SHP77 (cell line): ENCODE measurements at regions not wholly inside any gene's neighbourhood (a gene's known extent, or its start where the extent isn't known, plus 50 kb on each side); places are given as distances from the start of the nearest gene placed in this dataset.

ENCODE experiments used
- DNase-seq, 2 experiments: peaks; one replicate each; lab custom pipeline; 2025; lab: John Stamatoyannopoulos, UW

DNA sequence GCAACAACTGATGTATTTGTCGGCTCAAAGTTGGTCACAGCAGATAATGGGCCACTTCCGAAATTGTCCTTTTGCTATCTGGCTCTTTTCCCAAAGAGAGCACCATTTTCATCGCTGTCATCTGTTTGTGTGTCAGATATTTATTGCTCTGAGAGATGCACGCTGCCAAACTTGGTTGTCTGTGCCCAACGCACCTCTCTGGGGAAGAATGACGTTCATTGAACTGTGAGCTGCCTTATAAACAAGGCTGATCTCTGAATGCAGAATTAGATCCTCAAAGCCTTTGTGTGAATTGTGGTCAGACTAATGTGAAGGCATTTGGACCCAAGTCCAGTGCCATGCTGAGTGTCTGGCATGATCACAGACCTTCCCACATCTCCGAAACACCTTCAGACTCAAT, 174.7 kb upstream of the LYZL1 start:
- no peak for DNase-seq

DNA sequence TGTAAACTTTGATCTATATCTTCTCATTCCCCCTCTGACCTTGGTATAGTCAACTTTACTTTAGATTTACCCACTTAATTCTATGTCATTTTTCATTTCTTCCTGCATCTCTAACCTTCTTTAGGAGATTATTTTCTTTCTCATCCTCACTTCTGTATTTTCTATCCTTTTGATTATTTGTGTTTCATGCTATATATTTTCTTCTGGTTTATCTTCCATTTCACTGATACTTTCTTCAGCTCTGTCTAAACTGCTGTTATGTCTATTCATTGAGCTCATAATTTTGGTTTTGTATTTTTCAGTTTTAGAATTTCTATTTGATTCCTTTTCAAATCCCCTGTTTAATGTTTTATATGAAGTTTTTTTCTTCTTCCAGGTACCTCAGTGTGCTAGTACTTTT, 171.1 kb upstream of the LYZL1 start:
- DNase-seq, result no peak

DNA sequence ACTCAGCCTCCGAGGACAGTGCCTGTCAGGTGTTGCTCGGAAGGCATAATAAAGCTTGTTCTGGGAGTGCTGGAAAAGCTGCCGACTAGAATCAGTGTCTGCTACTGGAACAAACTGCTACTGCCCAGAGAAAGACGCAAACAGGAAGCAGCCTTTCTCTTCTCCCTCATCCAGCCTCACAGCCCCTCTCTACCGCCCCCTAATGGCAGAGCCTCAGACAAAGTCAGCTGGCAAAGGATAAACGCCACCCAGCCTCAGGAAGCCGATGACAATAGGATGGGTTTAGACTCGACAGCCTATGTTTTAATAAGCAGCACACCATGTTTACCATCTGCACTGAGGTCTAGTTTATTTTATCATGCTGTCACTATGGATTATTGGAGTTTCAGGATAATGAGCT, 169.5 kb upstream of the LYZL1 start:
- DNase-seq, result peak; percentile 42 to 53

DNA sequence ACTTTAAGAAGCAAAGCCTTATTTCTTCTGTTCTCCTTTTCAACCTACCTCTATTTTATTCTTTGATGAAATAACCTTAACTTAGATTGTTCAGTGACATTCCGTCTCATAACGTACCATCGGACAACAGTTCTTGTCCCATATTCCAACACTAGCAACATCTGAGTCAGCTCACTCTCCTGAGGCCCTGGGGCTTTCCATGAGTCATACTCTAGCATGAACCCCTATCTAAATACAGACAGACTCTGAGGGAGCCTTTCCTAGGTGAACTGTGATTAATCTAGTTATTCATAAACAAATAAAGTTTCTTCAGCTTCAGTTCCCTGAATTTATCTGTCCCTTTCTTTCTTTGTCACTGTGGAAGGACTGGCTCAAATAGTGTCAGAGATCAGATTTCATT, 168.7 kb upstream of the LYZL1 start:
- DNase-seq, result no peak

DNA sequence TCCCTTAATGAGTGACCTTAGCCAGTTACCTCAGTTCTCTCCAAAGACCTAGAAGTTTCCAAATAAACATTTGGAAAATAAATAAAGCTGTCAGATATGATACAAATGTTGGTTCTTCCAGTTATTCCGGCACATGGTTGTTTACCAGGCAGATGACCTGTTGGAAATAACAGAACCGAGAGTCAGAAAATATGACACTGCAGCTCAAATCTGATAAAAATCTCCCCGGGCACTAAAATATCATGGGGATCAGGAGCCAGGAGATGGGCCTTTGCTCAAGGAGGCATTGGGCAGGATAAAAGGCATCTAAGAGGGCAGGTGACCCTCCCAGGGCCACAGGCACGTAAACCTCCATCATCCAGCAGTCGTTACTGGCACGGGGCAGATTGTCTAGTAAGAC, 164.0 kb upstream of the LYZL1 start:
- no peak for DNase-seq

DNA sequence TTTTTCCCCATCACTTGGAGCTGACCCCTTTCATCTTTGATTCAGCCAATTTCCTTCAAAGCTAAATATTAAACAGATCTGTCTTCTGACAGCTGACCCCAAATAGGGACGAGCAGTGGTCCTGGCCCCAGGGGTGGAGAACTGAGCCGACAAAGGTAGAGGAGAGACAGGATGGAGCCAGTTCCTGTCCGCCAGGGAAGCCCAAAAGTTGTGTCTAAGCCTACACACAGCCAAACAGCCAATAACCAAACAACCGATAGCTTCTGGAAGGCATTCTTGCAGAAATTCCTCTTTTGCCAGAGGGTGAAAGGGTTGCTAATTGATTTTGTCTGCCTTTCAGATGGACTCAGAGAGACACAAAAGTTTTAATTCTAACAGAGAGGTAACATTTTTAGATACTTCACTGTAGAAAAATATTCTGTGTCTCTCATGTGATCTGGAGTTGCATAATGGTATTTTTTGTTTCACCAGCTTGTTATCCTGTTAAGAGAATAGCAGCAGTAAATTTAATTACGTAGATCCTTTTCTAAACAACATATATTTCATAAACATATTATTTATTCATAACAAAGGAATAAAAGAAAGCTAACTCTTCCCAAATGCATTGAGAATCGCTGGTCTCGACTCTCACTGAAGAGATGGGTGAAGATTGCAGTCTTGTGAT, 161.7 kb upstream of the LYZL1 start:
- no peak for DNase-seq

DNA sequence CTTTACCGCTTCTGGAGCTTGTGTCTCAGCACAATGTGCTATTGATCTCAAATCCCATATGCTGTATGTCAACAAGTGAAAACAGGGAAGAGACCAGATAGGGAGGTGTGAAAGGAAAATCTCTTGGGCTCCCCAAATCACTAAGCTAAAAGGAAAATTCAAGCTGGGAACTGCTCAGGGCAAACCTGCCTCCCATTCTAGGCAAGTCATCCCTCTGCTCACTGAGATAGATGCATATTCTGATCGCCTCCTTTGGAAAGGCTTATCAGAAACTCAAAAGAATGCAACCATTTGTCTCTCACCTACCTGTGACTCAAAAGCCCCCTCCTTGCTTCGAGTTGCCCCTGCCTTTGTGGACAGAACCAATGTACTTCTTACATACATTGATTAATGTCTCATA, 161.1 kb upstream of the LYZL1 start:
- DNase-seq, result no peak

DNA sequence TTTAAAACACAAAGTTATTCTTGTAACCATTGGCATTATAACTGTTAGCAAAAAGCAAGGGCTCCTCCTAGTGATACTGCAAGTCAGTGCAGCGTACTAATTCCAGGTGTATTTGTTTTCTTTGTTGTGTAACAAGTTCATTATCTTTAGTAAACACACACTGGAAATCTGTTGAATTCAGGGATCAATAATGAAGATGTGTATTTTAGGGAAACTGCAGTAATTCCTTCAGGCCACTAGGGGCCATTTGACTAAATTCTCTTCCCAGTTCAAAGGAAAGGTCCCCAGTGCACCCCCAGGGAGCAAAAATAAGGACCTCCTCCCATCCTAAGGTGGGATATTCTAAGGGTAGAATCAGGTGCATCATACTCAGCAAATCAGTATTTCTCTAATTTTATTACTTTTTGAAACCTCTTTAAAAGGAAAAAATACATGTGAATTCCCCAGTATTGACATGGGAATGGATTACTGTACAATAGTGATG, 158.6 kb upstream of the LYZL1 start:
- peak; percentile 2 to 8 for DNase-seq

DNA sequence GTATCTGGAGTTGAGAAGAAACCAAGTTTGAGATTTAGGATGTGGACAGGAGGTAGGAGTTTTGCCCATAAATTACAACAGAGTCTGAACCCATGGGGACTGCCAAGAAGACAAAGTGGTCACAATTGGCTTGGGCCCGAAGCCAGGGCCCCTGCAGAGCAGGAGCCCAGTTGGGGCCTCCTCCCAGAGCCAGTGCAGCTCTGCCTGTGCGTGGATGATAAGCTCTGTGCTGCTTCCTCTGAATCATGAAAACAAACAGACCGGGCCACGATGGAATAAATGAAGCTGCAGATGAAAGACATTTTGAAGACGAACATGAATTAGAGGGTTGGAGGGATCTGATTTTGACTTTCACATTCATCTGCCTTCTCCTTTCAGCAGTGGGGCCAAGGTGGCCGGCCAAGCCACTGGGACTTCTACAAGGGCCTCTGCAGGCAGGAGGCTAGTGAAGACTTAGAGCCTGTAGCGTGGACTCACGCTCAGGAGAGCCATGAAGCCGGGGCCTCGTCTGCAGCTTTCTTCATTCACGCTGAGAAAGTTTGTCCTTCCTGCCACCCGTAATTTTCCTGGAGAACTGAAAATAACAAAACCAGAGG, 156.8 kb upstream of the LYZL1 start:
- no peak for DNase-seq

DNA sequence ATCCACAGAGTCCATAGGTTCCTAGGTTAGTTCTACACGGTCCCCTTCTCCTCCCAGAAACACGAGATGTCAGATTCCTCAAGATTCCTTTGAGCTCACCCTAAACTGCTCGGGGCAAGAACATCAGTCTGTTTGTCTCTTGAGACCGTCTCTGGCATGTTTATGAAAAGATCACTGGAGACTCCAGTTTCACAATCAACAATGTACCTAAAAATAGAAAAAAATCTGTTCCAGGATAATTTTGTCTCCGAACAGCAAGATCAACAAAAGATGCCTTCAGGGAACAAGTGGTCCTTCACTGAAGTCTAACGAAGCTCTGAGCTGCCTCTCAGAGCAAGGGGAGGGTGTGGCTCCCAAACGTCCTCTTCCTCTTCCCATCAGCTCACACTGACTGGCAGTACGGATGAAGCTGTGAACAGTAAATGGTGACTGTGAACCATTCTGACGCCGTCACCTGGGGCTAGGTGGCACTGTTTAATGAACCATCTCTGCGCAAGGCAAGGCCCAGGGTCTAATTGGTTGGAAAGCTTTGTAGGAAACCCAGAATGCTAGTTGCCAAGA, 156.2 kb upstream of the LYZL1 start:
- DNase-seq, result no peak

DNA sequence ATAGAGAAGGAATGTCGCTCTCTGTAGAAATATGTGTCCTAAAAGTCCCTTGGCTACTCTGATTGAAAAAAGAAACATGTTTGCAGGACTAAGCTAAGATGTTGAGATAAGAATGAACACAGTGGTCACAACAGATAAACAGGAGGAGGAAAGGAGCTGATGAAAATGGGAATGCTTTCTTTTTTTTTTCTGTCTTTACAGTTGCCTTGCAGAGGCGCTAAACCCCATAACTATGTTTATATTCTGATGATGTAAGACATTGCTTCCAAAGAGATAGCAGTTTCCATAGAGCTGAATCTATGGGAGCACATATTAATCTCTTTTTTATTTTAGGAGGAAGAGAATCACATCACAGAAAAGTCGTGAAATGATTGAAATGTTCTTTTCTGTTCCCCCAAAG, 153.5 kb upstream of the LYZL1 start:
- DNase-seq, result no peak

DNA sequence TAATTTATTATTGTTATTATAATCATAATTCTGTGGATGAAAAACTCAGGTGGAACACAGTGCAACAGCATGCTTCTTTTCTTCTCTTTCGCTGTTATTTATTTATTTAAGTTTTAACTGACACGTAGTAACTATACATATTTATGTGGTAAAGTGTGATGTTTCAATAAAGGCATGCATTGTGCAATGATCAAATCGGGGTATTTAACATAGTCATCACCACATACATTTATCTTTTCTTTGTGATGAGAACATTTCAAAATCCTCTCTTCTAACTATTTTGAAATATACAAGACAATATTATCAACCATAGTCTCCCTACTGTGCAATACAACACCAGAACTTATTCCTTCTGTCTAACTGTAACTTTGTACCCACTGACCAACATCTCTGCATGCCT, 152.5 kb upstream of the LYZL1 start:
- no peak for DNase-seq

DNA sequence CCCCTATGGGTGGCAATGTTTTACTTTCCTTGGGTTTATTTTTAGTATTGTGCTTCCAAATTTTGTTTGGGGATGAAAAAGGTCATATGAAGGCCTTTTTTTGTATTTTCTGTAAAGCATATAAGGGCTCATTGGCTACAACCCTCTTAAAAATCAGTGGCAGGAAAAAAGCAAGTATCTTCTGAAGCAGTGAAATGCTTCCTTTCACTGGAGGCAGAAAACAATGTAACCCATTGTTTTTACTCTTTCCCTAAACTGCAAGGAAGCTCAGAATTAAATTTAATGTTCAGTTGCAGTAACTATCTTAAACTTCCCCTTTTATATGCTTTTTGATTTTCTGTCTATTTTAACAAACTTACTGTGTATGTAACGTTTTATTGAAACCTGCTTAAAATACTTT, 148.7 kb upstream of the LYZL1 start:
- DNase-seq, result no peak

DNA sequence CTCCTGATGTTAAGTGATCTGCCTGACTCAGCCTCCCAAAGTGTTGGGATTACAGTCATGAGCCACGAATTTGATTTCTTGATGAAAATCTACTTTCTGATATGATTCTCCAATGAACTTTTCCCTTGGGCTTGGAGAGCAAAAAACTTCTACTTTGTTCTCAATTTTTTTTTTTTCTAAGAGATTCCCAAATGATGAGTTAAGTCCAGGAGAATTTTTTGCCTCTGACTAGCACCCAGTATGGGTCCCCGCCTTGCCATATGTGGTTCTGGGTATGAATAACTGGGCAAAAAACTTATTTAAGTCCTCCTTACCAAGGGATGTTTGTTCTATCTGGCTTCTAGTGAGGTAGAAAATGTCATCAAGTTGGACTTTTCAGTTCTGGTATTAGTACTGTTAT, 147.9 kb upstream of the LYZL1 start:
- DNase-seq, result no peak

DNA sequence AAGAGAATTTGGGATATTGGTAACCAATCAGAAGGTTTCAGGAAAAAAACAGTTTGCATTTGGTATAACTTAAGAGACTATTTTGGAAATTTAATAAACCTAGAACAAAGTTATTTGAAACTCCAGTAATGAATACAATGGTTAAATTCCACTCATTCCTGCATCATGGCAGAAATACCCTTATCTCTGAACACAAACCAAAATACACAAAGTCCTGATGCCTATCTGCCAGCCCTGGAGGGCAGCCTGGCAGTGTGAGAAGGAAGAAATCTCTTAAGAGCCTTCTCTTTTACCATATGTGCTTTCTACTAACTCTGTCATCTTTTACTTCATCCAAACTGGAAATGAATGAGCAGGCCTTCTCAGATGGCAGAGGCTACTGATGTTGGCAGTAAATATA, 147.1 kb upstream of the LYZL1 start:
- no peak for DNase-seq

DNA sequence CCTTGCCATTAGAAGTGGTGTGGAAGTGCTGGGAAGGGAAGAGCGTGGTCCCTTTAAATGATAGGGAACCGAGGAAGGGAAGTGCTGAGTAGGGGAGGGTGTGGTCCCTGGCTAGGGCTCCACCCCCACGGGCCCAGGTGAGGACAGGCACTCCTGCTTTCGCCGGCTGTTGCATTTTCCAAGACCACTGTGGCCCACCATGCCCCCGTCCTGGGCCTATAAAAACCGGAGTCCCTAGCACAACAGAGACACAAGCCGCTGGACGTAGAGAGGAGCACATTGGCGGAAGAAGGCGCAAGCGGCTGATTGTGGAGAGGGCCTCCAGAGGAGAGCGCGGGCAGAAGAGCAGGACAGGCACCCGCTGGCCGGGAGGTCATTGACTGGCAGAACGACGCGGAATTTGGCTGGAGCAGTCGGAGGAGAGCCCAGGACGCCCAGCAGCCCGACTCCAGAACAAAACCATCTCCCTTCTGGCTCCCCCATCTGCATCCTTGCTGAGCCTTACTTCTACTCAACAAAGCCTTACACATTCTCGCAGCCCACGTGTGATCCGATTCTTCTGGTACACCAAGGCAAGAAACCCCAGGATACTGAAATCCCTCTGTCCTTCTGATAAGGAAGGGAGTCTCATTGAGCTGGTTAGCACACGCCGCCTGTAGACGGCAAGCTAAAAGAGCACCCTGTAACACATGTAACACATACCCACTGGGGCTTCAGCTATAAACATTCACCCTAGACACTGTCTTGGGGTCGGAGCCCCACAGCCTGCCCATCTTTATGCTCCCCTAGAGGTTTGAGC, 146.2 kb upstream of the LYZL1 start:
- no peak for DNase-seq

DNA sequence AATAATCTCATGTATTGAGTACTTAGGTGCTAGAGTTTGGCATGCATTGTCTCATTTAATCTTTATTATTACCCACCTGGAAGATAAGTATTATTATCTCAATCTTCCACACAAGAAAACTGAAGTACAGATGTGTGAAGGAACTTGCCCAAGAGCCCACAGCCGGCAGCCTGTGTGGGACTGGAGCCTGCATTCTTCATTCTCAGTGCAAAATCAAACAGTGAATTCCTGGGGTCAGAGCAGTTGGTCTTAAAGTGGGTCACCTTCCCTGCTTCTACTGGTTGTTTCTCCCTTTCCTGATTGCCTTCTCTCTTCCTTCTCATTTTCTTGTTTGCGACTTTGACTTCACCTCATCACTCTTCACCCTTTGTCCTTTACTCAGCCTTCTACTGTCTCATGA, 144.7 kb upstream of the LYZL1 start:
- no peak for DNase-seq

DNA sequence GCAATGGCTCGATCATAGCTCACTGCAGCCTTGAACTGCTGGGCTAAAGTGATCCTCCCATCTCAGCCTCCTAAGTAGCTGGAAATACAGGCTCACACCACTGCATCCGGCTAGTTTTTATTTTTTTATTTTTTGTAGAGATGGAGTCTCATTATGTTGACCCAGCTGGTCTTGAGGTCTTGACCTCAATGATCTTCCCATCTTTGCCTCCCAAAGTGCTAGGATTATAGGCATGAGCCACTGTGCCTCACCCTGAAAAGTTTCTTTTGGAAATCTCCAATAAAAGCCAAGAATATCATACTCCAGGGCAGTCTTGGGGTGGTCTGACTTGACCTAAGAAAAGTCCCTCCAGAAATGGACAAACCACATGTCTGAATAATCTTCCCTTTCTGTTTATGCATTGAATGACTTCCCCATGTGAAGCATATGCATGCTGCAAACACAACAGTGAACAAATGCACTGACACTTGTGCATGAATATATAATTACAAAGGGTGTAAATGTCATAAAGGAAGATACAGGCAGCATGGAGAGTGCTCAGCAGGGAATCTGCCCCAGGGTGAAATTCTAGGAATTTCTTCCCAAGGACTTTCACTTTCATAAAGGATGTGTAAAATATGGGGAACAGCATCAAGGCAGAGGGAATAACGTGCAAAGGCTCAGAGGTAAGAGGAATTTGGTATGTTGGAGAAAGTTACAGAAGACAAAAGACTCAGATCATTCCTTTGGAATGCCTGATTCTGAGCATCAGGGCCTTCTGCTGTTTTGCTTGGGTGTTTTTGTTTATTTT, 142.4 kb upstream of the LYZL1 start:
- DNase-seq, result no peak

DNA sequence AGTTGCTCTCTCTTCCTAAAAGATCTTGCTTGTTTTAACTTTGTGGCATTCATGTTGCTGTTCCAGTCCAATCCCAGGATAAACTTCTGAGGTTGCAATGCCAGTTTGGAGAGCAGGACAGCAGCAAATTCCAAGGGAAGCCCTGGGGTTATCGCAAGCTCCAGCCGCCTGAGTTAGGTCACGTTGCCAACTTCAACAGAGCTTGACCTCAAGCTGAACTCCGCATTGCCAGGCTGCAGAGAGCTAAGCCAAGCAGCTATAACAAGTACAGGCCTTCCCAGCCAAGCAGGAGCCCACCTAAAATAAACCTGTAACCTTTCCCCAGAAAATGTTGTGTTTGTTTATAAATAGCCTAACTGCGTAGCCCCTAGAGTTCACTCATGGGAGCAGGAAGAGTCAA, 138.9 kb upstream of the LYZL1 start:
- DNase-seq, result no peak

DNA sequence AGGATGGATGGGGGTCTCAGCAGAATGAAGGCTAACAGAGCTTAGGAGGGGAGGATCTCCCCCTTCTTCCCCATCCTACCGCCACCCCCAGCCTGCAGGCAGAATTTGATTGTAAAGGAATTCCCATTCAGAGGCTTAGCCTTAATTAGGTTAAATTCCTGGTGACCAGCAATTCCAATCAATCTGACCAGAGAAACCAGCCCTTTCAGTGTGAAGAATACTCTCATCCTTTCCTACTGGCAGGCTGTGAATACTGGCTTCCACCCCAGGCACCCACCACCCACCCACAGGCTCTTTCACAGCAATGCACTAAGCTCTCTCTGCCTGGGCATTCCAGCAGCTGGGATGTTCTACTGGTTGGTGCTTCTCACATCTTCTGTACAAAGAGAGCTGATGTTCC, 137.9 kb upstream of the LYZL1 start:
- no peak for DNase-seq

DNA sequence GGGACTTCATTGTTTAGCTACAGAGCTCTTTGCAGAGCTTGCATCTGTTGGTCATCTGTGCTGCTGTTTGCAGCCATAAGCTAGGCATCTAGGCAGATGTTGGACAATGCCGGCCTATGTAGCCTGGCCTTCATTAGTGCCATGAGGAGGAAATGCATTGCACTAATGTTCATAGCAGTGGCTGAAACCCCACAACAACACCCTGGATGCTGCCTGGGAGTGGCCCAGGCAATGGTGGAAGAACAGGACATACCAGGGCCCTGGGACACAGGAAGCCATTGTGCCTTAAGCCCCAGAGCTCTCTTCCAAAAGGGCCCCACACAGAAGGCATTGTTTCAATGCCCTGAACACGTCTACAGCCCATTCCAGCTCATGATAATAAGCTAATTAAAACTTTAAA, 131.5 kb upstream of the LYZL1 start:
- no peak for DNase-seq

DNA sequence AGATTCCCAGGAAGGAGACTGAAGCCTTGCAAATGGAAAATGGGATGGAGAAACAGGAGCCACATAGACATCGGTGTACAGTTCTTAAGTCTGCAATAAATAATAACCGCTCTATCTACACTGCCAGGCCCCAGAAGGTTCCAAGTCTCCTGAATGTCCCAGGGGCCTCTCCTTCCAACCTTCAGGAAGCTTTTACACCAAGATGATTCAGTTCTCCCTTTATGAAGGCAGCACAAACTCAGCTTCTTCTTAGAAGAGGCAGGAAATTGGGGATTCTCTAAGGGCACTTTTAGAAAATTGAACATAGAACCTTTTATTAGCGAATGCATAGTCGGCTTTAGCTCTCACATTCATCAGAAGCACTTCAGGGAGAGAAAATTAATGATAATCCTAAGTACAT, 130.8 kb upstream of the LYZL1 start:
- DNase-seq, result no peak
